ENCODE measurements at regions not wholly inside any gene's neighbourhood (a gene's known extent, or its start where the extent isn't known, plus 50 kb on each side); places are given as distances from the start of the nearest gene placed in this dataset.

- no peak overlapping the region for H3K27ac Mint-ChIP-seq
- TF ChIP-seq CTCF (IDR thresholded peaks at IDR 0.05; ENCODE audit: unreplicated experiment in 3 of 3): no peak
- no peak overlapping the region for H3K4me3 Mint-ChIP-seq
- H3K9me3 Mint-ChIP-seq: no peaks in the 10 kb centered on the region
- no peaks in the 10 kb centered on the region for H3K36me3 Mint-ChIP-seq (ENCODE audit: low read depth)
- peaks cover 2% of the 10 kb centered on the region for H3K4me1 Mint-ChIP-seq
- peaks cover 46% of the 10 kb centered on the region for H3K27me3 Mint-ChIP-seq (ENCODE audit: low read depth)
These were observed 110.5 kb upstream of the THY1 start for GRCh38 chr11:119533462-119533861.

GRCh38 chr11:119532551-119532950 lies 109.6 kb upstream of the THY1 start:
- no peaks in the 10 kb centered on the region for H3K36me3 Mint-ChIP-seq (ENCODE audit: low read depth)
- TF ChIP-seq CTCF (IDR thresholded peaks at IDR 0.05; ENCODE audit: unreplicated experiment in 3 of 3): no peak
- H3K27ac Mint-ChIP-seq: no peak overlapping the region
- H3K4me3 Mint-ChIP-seq: no peak overlapping the region
- no peaks in the 10 kb centered on the region for H3K4me1 Mint-ChIP-seq
- H3K27me3 Mint-ChIP-seq (ENCODE audit: low read depth): peaks cover 49% of the 10 kb centered on the region
- H3K9me3 Mint-ChIP-seq: no peaks in the 10 kb centered on the region

GRCh38 chr11:119531623-119532022 lies 108.7 kb upstream of the THY1 start:
- H3K9me3 Mint-ChIP-seq: no peaks in the 10 kb centered on the region
- H3K27ac Mint-ChIP-seq: no peak overlapping the region
- H3K27me3 Mint-ChIP-seq (ENCODE audit: low read depth): peaks cover 49% of the 10 kb centered on the region
- no peaks in the 10 kb centered on the region for H3K4me1 Mint-ChIP-seq
- no peak overlapping the region for H3K4me3 Mint-ChIP-seq
- no peak for TF ChIP-seq CTCF (IDR thresholded peaks at IDR 0.05; ENCODE audit: unreplicated experiment in 3 of 3)
- no peaks in the 10 kb centered on the region for H3K36me3 Mint-ChIP-seq (ENCODE audit: low read depth)

- Mint-ChIP-seq H3K4me3 (no peak overlapping the region), H3K9me3 (no peaks in the 10 kb centered on the region), H3K27ac (no peak overlapping the region), H3K4me1 (no peaks in the 10 kb centered on the region), H3K36me3 (ENCODE audit: low read depth) (no peaks in the 10 kb centered on the region), H3K27me3 (ENCODE audit: low read depth) (peaks cover 51% of the 10 kb centered on the region)
- no peak for TF ChIP-seq CTCF (IDR thresholded peaks at IDR 0.05; ENCODE audit: unreplicated experiment in 3 of 3)
These were observed 108.1 kb upstream of the THY1 start for GRCh38 chr11:119531056-119531455.

GRCh38 chr11:119530509-119530908 lies 107.5 kb upstream of the THY1 start:
- Mint-ChIP-seq H3K4me3 (no peak overlapping the region), H3K36me3 (ENCODE audit: low read depth) (no peaks in the 10 kb centered on the region), H3K27me3 (ENCODE audit: low read depth) (peaks cover 54% of the 10 kb centered on the region), H3K9me3 (no peaks in the 10 kb centered on the region), H3K27ac (no peak overlapping the region), H3K4me1 (no peaks in the 10 kb centered on the region)
- no peak for TF ChIP-seq CTCF (IDR thresholded peaks at IDR 0.05; ENCODE audit: unreplicated experiment in 3 of 3)

- Mint-ChIP-seq H3K27ac (no peak overlapping the region), H3K27me3 (ENCODE audit: low read depth) (peaks cover 56% of the 10 kb centered on the region), H3K9me3 (no peaks in the 10 kb centered on the region), H3K4me1 (no peaks in the 10 kb centered on the region), H3K36me3 (ENCODE audit: low read depth) (no peaks in the 10 kb centered on the region), H3K4me3 (no peak overlapping the region)
- no peak for TF ChIP-seq CTCF (IDR thresholded peaks at IDR 0.05; ENCODE audit: unreplicated experiment in 3 of 3)
These were observed 107.0 kb upstream of the THY1 start for GRCh38 chr11:119529936-119530335.
